H1 (cell line): ENCODE measurements at regions not wholly inside any gene's neighbourhood (a gene's known extent, or its start where the extent isn't known, plus 50 kb on each side); places are given as distances from the start of the nearest gene placed in this dataset.
"Not testable (repeated sequence)": the region's sequence is repeated elsewhere in the genome, so short reads cannot be mapped to it uniquely, and the experiment has no call there.

ENCODE experiments used
- CTCF ChIA-PET: fragments of 300-600 bp; sonication (Branson Sonifier 250); formaldehyde crosslinking; loops from one replicate; lab custom pipeline; 2021; ENCODE audit not compliant: partially characterized antibody; lab: Charles Lee
- POLR2A ChIA-PET: fragments of 300-600 bp; sonication (Branson Sonifier 250); formaldehyde crosslinking; loops from one replicate; lab custom pipeline; 2021; ENCODE audit warnings: inconsistent platforms; ENCODE audit not compliant: partially characterized antibody; lab: Charles Lee
- DNase-seq, 2 experiments: peaks; one replicate each; pipeline versions ENCODE4 v3.0.0 to v3.0.0-alpha.2; 2010 to 2022; ENCODE audit warnings: low spot score in 2 of 2, low read depth in 1 of 2, mixed read lengths in 1 of 2
- FAIRE-seq: peaks from 2 replicates; lab custom pipeline; 2011; peaks lifted over from hg19 to GRCh38; lab: Jason Lieb, UNC
- H2AFZ ChIP-seq: 2 replicates; pipeline ENCODE4 v1.8.1; 2012; ENCODE audit warnings: low read length, inconsistent platforms
- H2AK5ac ChIP-seq: 2 replicates; pipeline ENCODE4 v1.6.1; 2013; ENCODE audit warnings: low read depth, low read length
- H2BK120ac ChIP-seq: replicated peaks from 2 replicates; pipeline ENCODE3; 2013; ENCODE audit warnings: low read depth, low read length, inconsistent platforms
- H2BK12ac ChIP-seq: 2 replicates; pipeline ENCODE4 v1.6.1; 2013; ENCODE audit warnings: low read depth, low read length
- H2BK15ac ChIP-seq: 2 replicates; pipeline ENCODE4 v1.6.1; 2013; ENCODE audit warnings: low read length
- H2BK20ac ChIP-seq: 2 replicates; pipeline ENCODE4 v1.6.1; 2013; ENCODE audit warnings: low read length
- H2BK5ac ChIP-seq: 2 replicates; pipeline ENCODE4 v1.6.1; 2013; ENCODE audit warnings: low read depth, low read length
- H3K14ac ChIP-seq: 2 replicates; pipeline ENCODE4 v1.6.1; 2013; ENCODE audit warnings: inconsistent platforms; ENCODE audit not compliant: insufficient read length
- H3K18ac ChIP-seq: 2 replicates; pipeline ENCODE4 v1.6.1; 2013; ENCODE audit warnings: low read length; ENCODE audit errors: extremely low read depth
- H3K23ac ChIP-seq: 2 replicates; pipeline ENCODE4 v1.6.1; 2013; ENCODE audit warnings: inconsistent platforms; ENCODE audit not compliant: insufficient read length
- H3K23me2 ChIP-seq: 2 replicates; pipeline ENCODE4 v1.6.1; 2013; ENCODE audit warnings: low read depth, low read length
- H3K27ac ChIP-seq: 2 replicates; pipeline ENCODE4 v1.6.1; 2011; ENCODE audit warnings: low read depth, low read length, inconsistent platforms
- H3K27me3 ChIP-seq, 4 experiments: replicated peaks in 1 of 4; 1 replicate in 1 of 4; 2 replicates in 3 of 4; pipeline versions ENCODE4 v1.6.1 to v1.8.1; 2011 to 2013; ENCODE audit warnings: low read length in 3 of 4, mild to moderate bottlenecking in 3 of 4, inconsistent platforms in 2 of 4, mixed read lengths in 2 of 4, moderate library complexity in 1 of 4; ENCODE audit not compliant: control insufficient read depth in 3 of 4, insufficient read depth in 3 of 4; ENCODE audit errors: extremely low read depth in 1 of 4
- H3K36me3 ChIP-seq, 4 experiments: 2 replicates each; pipeline versions ENCODE4 v1.6.1 to v1.8.1; 2011 to 2013; ENCODE audit warnings: mild to moderate bottlenecking in 4 of 4, low read length in 3 of 4, moderate library complexity in 2 of 4, control low read depth in 1 of 4, inconsistent platforms in 1 of 4; ENCODE audit not compliant: insufficient read depth in 4 of 4, control insufficient read depth in 2 of 4
- H3K4ac ChIP-seq: replicated peaks from 2 replicates; pipeline ENCODE3; 2013; ENCODE audit warnings: low read length, low read depth, mixed read lengths, inconsistent platforms; ENCODE audit not compliant: insufficient read length
- H3K4me1 ChIP-seq, 4 experiments: replicated peaks in 1 of 4; 1 replicate in 1 of 4; 2 replicates in 3 of 4; pipeline versions ENCODE4 v1.6.1 to v1.8.1; 2011 to 2013; ENCODE audit warnings: low read length in 3 of 4, inconsistent platforms in 2 of 4, mixed read lengths in 1 of 4; ENCODE audit not compliant: insufficient read depth in 4 of 4, control insufficient read depth in 3 of 4
- H3K4me2 ChIP-seq, 2 experiments: 2 replicates each; pipeline versions ENCODE4 v1.6.1 to v1.8.1; 2011 to 2013; ENCODE audit warnings: low read depth in 2 of 2, low read length in 2 of 2, control low read depth in 1 of 2, inconsistent platforms in 1 of 2, mild to moderate bottlenecking in 1 of 2; ENCODE audit not compliant: insufficient read depth in 1 of 2
- H3K4me3 ChIP-seq, 4 experiments: fragments of 200-600, 300-600 bp in 1 of 4; sonication (generic), shearing (Covaris generic), sonication (Bioruptor Twin) in 1 of 4; 2 replicates each; pipeline versions ENCODE4 v1.5.1 to v1.8.1; 2011 to 2016; ENCODE audit warnings: low read length in 4 of 4, low read depth in 3 of 4, control low read depth in 2 of 4, inconsistent platforms in 2 of 4, mild to moderate bottlenecking in 2 of 4, mixed read lengths in 1 of 4, moderate library complexity in 1 of 4; ENCODE audit not compliant: insufficient read depth in 2 of 4; ENCODE audit errors: extremely low read depth in 1 of 4
- H3K56ac ChIP-seq: replicated peaks from 2 replicates; pipeline ENCODE3; 2013; ENCODE audit warnings: low read depth, mild to moderate bottlenecking, mixed read lengths, low read length, inconsistent platforms; ENCODE audit not compliant: insufficient read length
- H3K79me1 ChIP-seq: 2 replicates; pipeline ENCODE4 v1.6.1; 2013; ENCODE audit warnings: low read depth, low read length, control low read depth
- H3K79me2 ChIP-seq, 2 experiments: 2 replicates each; pipeline versions ENCODE4 v1.6.1 to v1.8.1; 2012 to 2013; ENCODE audit warnings: low read length in 2 of 2, mild to moderate bottlenecking in 2 of 2, inconsistent platforms in 1 of 2; ENCODE audit not compliant: insufficient read depth in 2 of 2, control insufficient read depth in 1 of 2
- H3K9ac ChIP-seq, 4 experiments: replicated peaks in 1 of 4; 1 replicate in 1 of 4; 2 replicates in 3 of 4; pipeline versions ENCODE4 v1.6.1 to v1.8.1; 2011 to 2013; ENCODE audit warnings: low read depth in 3 of 4, low read length in 3 of 4, control low read depth in 2 of 4, mild to moderate bottlenecking in 2 of 4, moderate library complexity in 2 of 4, inconsistent platforms in 1 of 4; ENCODE audit errors: extremely low read depth in 1 of 4
- H3K9me3 ChIP-seq, 2 experiments: 2 replicates each; pipeline versions ENCODE4 v1.6.1 to v1.8.1; 2012 to 2013; ENCODE audit warnings: mild to moderate bottlenecking in 2 of 2, moderate library complexity in 2 of 2, control low read depth in 1 of 2, inconsistent platforms in 1 of 2, low read depth in 1 of 2, low read length in 1 of 2, mixed read lengths in 1 of 2; ENCODE audit not compliant: insufficient read depth in 2 of 2
- H4K20me1 ChIP-seq, 2 experiments: replicated peaks in 1 of 2; 2 replicates each; pipeline versions ENCODE3 to v1.8.1; 2011 to 2013; ENCODE audit warnings: inconsistent platforms in 2 of 2, low read length in 2 of 2, mild to moderate bottlenecking in 1 of 2; ENCODE audit not compliant: insufficient read depth in 2 of 2, control insufficient read depth in 1 of 2
- H4K5ac ChIP-seq: 2 replicates; pipeline ENCODE4 v1.6.1; 2013; ENCODE audit warnings: low read length, low read depth, mixed read lengths, inconsistent platforms; ENCODE audit not compliant: insufficient read length
- H4K8ac ChIP-seq: 2 replicates; pipeline ENCODE4 v1.8.0; 2013; ENCODE audit warnings: mild to moderate bottlenecking, moderate library complexity, low read length, inconsistent platforms; ENCODE audit not compliant: insufficient read depth; ENCODE audit errors: extremely low read depth
- H4K91ac ChIP-seq: replicated peaks from 2 replicates; pipeline ENCODE3; 2013; ENCODE audit warnings: low read length, mixed read lengths, inconsistent platforms; ENCODE audit not compliant: insufficient read length
- WGBS, 2 experiments: shearing (Covaris generic) in 1 of 2; methylation state at CpG; one replicate each; pipeline versions ENCODE4 v1.1.6 to v1.1.7; 2013 to 2015; ENCODE audit warnings: low lambda C conversion rate in 2 of 2, mixed read lengths in 2 of 2, inconsistent platforms in 1 of 2, low coverage in 1 of 2, missing lambda C conversion rate in 1 of 2; ENCODE audit not compliant: insufficient replicate concordance in 2 of 2, insufficient coverage in 1 of 2, insufficient read length in 1 of 2; ENCODE audit errors: extremely low coverage in 1 of 2, missing lambda C conversion rate in 1 of 2; 5-methylcytosine and 5-hydroxymethylcytosine counted together

- H2BK20ac ChIP-seq, H3K23me2 ChIP-seq, H2AK5ac ChIP-seq, H3K23ac ChIP-seq, H3K4me1 ChIP-seq, H3K36me3 ChIP-seq, H4K5ac ChIP-seq, H3K14ac ChIP-seq, H3K27ac ChIP-seq, H2BK5ac ChIP-seq, POLR2A ChIA-PET, H2AFZ ChIP-seq, H4K8ac ChIP-seq, FAIRE-seq, H2BK120ac ChIP-seq, H3K27me3 ChIP-seq, H4K20me1 ChIP-seq, H3K18ac ChIP-seq, H2BK15ac ChIP-seq, H4K91ac ChIP-seq, DNase-seq, H3K4me2 ChIP-seq, H3K79me2 ChIP-seq, H3K9ac ChIP-seq, H3K4me3 ChIP-seq, H3K9me3 ChIP-seq, H3K79me1 ChIP-seq, H3K56ac ChIP-seq, H3K4ac ChIP-seq, H2BK12ac ChIP-seq: not testable (repeated sequence)
- WGBS, 2 experiments, result 91% methylated on average over 6 of the region's 6 CpGs; no CpG with 5 or more reads in 1 of the 2 experiments
- CTCF ChIA-PET, result interaction anchor here (0.7 kb wide), 1 partner anchor 25 kb away, joined by 3 read pairs; no protein-coding TSS in a partner anchor
Observed at GRCh38 chr6:94687255-94687654, 890.1 kb upstream of the MANEA start.
